ENCODE measurements at regions not wholly inside any gene's neighbourhood (a gene's known extent, or its start where the extent isn't known, plus 50 kb on each side); places are given as distances from the start of the nearest gene placed in this dataset.

DNA sequence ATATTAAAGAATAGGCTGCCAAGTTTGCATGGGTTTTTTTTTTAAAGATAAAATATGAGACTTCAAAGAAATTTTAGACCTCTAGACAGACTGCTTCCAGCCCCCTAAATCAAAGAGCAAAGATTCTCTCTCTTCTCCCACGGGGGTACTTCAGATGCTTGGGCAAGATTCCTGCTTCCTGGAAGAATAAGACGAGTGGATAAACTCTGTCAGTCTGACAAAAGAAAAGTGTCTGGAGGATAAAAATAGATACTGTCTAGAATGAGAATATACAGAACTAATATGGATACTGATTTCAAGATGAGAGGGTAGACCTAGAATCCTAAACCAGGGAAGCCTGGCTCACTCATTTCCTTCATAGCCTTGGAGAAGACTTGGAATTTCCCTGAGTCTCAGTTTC is 435.1 kb downstream of the FOXO1 start:
- peaks cover 12% of the 10 kb centered on the region for H3K4me1 ChIP-seq (ENCODE audit: insufficient read depth, poor library complexity, severe bottlenecking)
- TF ChIP-seq, protein P1, sequence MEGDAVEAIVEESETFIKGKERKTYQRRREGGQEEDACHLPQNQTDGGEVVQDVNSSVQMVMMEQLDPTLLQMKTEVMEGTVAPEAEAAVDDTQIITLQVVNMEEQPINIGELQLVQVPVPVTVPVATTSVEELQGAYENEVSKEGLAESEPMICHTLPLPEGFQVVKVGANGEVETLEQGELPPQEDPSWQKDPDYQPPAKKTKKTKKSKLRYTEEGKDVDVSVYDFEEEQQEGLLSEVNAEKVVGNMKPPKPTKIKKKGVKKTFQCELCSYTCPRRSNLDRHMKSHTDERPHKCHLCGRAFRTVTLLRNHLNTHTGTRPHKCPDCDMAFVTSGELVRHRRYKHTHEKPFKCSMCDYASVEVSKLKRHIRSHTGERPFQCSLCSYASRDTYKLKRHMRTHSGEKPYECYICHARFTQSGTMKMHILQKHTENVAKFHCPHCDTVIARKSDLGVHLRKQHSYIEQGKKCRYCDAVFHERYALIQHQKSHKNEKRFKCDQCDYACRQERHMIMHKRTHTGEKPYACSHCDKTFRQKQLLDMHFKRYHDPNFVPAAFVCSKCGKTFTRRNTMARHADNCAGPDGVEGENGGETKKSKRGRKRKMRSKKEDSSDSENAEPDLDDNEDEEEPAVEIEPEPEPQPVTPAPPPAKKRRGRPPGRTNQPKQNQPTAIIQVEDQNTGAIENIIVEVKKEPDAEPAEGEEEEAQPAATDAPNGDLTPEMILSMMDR (IDR thresholded peaks at IDR 0.05; ENCODE audit: poor library complexity, severe bottlenecking): no peak
- no peaks in the 10 kb centered on the region for H3K27me3 ChIP-seq (ENCODE audit: insufficient read depth, poor library complexity, severe bottlenecking)
- DNase-seq (ENCODE audit: low spot score): no peak
- no peak overlapping the region for H3K4me3 ChIP-seq (ENCODE audit: severe bottlenecking)
- ATAC-seq (ENCODE audit: low read depth): no peak
- H3K27ac ChIP-seq (ENCODE audit: poor library complexity, severe bottlenecking): no peak overlapping the region
- H3K9me3 ChIP-seq (ENCODE audit: severe bottlenecking): no peaks in the 10 kb centered on the region
- H3K36me3 ChIP-seq (ENCODE audit: low read depth): no peaks in the 10 kb centered on the region

DNA sequence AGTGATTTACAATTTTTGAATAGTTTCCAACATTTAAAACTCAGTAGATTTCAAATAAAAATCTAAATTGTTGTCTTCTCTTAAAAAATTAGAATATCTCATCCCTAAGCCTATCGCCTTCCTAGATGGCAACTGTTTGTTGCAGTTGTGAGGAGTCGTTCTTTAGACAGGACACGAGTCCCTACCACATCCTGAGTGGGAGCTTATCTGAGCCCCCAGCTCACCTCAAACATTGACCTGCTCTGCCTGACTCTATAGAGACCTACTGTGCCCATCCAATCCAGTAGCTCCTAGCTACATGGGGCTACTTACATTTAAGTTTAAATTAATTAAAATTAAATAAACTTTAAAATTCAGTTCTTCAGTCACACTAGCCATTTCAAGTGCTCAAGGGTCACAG is 434.7 kb downstream of the FOXO1 start:
- ATAC-seq (ENCODE audit: low read depth): no peak
- no peak for DNase-seq (ENCODE audit: low spot score)
- TF ChIP-seq, protein P1 (IDR thresholded peaks at IDR 0.05; ENCODE audit: poor library complexity, severe bottlenecking): no peak
- Histone ChIP-seq H3K4me1 (ENCODE audit: insufficient read depth, poor library complexity, severe bottlenecking) (peaks cover 16% of the 10 kb centered on the region), H3K4me3 (ENCODE audit: severe bottlenecking) (no peak overlapping the region), H3K9me3 (ENCODE audit: severe bottlenecking) (no peaks in the 10 kb centered on the region), H3K36me3 (ENCODE audit: low read depth) (no peaks in the 10 kb centered on the region), H3K27ac (ENCODE audit: poor library complexity, severe bottlenecking) (no peak overlapping the region), H3K27me3 (ENCODE audit: insufficient read depth, poor library complexity, severe bottlenecking) (no peaks in the 10 kb centered on the region)

DNA sequence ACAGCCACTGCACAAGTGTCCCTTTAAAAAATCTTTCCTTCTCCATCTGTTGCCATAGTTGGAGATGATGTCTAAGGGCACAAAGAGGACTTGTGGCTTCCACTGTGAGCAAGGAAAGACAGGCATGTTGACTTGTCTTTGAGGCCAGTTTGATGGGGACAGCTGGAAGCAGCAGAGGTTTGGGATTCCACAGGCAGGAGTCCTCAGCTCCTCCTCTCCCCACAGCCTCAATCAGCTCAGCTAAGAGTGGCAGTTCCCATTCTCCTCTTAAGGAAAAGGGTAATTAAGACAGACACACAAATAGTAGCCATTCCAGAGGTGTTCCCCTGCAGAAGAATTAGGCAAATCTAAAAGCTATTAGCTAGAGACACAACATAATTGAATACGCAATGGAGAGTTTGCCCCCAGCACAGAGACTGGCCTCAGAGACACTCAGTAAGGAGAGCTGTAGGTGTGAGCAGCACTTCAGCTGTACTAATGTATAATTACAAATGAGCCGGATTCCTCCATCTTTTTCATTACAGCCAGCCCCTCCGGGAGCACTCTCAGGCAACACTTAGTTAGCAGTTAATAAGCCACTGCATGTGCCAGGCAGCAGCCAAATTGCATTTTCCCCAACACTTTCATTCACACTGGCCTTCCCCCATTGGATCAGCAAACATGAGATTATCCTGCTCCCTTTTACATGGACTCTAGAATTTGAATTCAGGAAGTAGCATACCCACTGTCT is 434.0 kb downstream of the FOXO1 start:
- peaks cover 16% of the 10 kb centered on the region for H3K4me1 ChIP-seq (ENCODE audit: insufficient read depth, poor library complexity, severe bottlenecking)

DNA sequence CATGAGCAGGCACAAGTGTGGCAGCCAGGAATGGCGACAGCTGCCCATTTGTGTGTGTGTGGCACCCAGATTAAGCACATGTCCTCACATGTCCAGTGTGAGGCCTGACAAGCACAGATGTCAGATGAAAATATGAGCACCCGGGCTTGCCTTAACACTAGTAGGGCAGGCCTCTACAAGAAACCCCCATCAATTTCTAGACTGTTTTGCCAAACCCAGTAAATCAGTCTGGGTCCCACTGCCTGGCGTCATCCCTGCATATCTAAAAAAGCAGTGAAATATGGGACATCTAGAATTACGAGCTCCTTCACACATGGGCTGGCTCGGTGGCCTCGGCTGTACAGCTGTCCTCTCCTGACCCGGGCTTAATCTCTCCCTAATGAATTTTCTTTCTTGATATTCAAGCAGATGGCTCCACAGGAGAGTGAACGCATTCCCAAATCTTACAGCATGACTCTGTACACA is 432.7 kb downstream of the FOXO1 start:
- Histone ChIP-seq H3K27ac (ENCODE audit: poor library complexity, severe bottlenecking) (no peak overlapping the region), H3K27me3 (ENCODE audit: insufficient read depth, poor library complexity, severe bottlenecking) (no peaks in the 10 kb centered on the region), H3K9me3 (ENCODE audit: severe bottlenecking) (no peaks in the 10 kb centered on the region), H3K36me3 (ENCODE audit: low read depth) (no peaks in the 10 kb centered on the region), H3K4me3 (ENCODE audit: severe bottlenecking) (no peak overlapping the region), H3K4me1 (ENCODE audit: insufficient read depth, poor library complexity, severe bottlenecking) (peaks cover 16% of the 10 kb centered on the region)
- ATAC-seq (ENCODE audit: low read depth) (no peak), DNase-seq (ENCODE audit: low spot score) (no peak)
- TF ChIP-seq, protein P1 (IDR thresholded peaks at IDR 0.05; ENCODE audit: poor library complexity, severe bottlenecking): no peak

More for the DNA sequence above, 434.0 kb downstream of the FOXO1 start:
- TF ChIP-seq, protein P1 (IDR thresholded peaks at IDR 0.05; ENCODE audit: poor library complexity, severe bottlenecking): no peak
- Histone ChIP-seq H3K9me3 (ENCODE audit: severe bottlenecking) (no peaks in the 10 kb centered on the region), H3K27me3 (ENCODE audit: insufficient read depth, poor library complexity, severe bottlenecking) (no peaks in the 10 kb centered on the region), H3K4me3 (ENCODE audit: severe bottlenecking) (no peak overlapping the region), H3K27ac (ENCODE audit: poor library complexity, severe bottlenecking) (no peak overlapping the region), H3K36me3 (ENCODE audit: low read depth) (no peaks in the 10 kb centered on the region)
- DNase-seq (ENCODE audit: low spot score) (no peak), ATAC-seq (ENCODE audit: low read depth) (no peak)

DNA sequence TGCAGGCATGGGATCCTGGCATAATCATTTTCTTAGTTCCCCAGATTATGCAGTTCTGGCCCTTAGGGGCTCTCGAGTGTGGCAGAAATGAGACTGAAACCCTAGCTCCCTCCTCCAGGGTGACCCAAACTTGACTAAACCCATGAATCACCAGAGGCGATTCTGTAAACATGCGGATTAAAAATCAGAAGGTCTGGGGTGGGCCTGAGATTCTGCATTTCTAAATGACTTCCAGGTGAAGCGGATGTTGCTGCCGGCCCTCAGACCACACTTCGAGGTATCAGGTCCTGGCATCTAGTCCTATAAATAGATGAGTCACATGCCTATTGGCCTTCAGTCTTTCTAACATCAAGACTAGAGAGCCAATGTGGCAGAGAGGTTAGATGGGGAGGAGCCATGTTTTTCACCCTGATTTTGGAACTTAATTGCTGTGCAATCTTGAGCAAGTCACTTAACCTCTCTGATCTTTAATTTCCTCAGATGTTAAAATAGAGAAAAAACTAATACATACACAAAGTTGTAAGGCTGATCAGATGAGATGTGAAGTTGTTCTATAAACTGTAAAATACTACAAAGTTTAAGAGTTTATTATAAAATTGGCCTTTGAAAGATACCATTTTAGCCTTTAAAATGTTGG is 431.2 kb downstream of the FOXO1 start:
- H3K9me3 ChIP-seq (ENCODE audit: severe bottlenecking): no peaks in the 10 kb centered on the region
- H3K27ac ChIP-seq (ENCODE audit: poor library complexity, severe bottlenecking): peak overlapping the region; percentile 15
- no peaks in the 10 kb centered on the region for H3K27me3 ChIP-seq (ENCODE audit: insufficient read depth, poor library complexity, severe bottlenecking)
- no peak overlapping the region for H3K4me3 ChIP-seq (ENCODE audit: severe bottlenecking)
- TF ChIP-seq, protein P1 (IDR thresholded peaks at IDR 0.05; ENCODE audit: poor library complexity, severe bottlenecking): no peak
- H3K36me3 ChIP-seq (ENCODE audit: low read depth): no peaks in the 10 kb centered on the region
- peaks cover 16% of the 10 kb centered on the region for H3K4me1 ChIP-seq (ENCODE audit: insufficient read depth, poor library complexity, severe bottlenecking)
- ATAC-seq (ENCODE audit: low read depth) (no peak), DNase-seq (ENCODE audit: low spot score) (no peak)

Data from RWPE2 (cell line).